ENCODE measurements at regions not wholly inside any gene's neighbourhood (a gene's known extent, or its start where the extent isn't known, plus 50 kb on each side); places are given as distances from the start of the nearest gene placed in this dataset.
A peak's percentile ranks its signal among the peaks of the same experiment; 100 is the strongest.
"Not testable (repeated sequence)": the region's sequence is repeated elsewhere in the genome, so short reads cannot be mapped to it uniquely, and the experiment has no call there.

DNA sequence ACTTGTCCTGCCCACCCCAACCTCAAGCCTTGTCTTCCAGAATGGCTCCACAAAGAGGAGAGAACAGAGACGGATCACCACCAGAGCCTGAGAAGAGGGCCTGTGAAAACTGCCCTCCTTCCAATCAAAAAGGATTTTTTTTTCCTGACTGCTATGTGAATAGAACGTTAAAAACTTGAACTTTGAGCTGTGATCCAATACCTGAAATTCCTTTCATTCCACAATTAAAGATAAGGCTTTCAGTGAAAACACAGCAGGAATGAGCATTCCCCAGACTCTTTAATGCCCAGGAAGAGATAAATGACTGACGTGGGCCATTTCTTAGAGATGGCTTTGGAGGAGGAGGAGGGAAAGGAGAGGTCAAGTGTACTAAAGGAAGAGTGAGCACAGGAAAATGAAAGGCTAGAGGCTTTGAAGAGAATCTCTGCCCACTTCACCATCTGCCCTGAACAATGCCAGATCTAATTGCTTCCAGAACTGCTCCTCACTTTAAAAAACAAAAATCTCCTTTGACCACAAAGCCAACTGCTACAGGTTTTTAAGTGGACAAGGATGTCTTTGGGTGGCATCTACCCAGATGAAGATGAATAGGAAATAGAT, 177.9 kb upstream of the MAP3K1 start:
- WGBS = 48% methylated on average over 3 of the region's 3 CpGs
- Histone ChIP-seq H3K27me3 (no peaks in the 10 kb centered on the region), H3K27ac (peak overlapping the region; percentile 80), H3K9me3 (no peaks in the 10 kb centered on the region), H3K36me3 (no peaks in the 10 kb centered on the region), H3K4me3 (no peak overlapping the region), H3K4me1 (peaks cover 48% of the 10 kb centered on the region)
- DNase-seq (ENCODE audit: low spot score in 2 of 2) = no peak
- TF ChIP-seq, protein P1, sequence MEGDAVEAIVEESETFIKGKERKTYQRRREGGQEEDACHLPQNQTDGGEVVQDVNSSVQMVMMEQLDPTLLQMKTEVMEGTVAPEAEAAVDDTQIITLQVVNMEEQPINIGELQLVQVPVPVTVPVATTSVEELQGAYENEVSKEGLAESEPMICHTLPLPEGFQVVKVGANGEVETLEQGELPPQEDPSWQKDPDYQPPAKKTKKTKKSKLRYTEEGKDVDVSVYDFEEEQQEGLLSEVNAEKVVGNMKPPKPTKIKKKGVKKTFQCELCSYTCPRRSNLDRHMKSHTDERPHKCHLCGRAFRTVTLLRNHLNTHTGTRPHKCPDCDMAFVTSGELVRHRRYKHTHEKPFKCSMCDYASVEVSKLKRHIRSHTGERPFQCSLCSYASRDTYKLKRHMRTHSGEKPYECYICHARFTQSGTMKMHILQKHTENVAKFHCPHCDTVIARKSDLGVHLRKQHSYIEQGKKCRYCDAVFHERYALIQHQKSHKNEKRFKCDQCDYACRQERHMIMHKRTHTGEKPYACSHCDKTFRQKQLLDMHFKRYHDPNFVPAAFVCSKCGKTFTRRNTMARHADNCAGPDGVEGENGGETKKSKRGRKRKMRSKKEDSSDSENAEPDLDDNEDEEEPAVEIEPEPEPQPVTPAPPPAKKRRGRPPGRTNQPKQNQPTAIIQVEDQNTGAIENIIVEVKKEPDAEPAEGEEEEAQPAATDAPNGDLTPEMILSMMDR (IDR thresholded peaks at IDR 0.05) = no peak
- TF ChIP-seq POLR2A (IDR thresholded peaks at IDR 0.05) = no peak
- TF ChIP-seq POLR2AphosphoS5 (IDR thresholded peaks at IDR 0.05) = no peak
- no peak for TF ChIP-seq EP300 (IDR thresholded peaks at IDR 0.05)

DNA sequence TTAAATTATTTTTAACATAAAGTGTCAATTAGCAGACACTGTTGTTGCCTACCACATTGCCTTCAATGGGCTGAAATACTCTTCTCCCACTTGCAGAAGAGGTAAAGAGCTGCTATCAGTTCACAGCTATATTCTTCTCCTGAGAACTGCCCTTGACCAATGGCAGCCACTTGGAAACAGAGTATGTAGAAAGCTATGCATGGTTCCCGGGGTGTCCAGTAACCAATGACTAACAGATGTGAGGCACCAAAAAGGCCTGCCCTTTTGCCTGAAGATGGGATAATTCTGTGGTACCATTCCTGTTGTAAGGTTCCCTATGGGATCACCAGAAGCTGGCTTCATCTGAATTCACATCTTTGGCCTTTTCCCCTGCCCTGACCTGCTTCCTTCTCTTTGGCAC, 181.4 kb upstream of the MAP3K1 start:
- H3K4me3 ChIP-seq = no peak overlapping the region
- H3K4me1 ChIP-seq = peaks cover 19% of the 10 kb centered on the region
- no peaks in the 10 kb centered on the region for H3K9me3 ChIP-seq
- H3K36me3 ChIP-seq = no peaks in the 10 kb centered on the region
- DNase-seq (ENCODE audit: low spot score in 2 of 2) = no peak
- no peak overlapping the region for H3K27ac ChIP-seq
- TF ChIP-seq, protein P1 (IDR thresholded peaks at IDR 0.05) = no peak
- TF ChIP-seq POLR2A (IDR thresholded peaks at IDR 0.05) = no peak
- no peak for TF ChIP-seq EP300 (IDR thresholded peaks at IDR 0.05)
- TF ChIP-seq POLR2AphosphoS5 (IDR thresholded peaks at IDR 0.05) = no peak
- 100% methylated on average over 1 of the region's 1 CpG for WGBS
- H3K27me3 ChIP-seq = no peaks in the 10 kb centered on the region

DNA sequence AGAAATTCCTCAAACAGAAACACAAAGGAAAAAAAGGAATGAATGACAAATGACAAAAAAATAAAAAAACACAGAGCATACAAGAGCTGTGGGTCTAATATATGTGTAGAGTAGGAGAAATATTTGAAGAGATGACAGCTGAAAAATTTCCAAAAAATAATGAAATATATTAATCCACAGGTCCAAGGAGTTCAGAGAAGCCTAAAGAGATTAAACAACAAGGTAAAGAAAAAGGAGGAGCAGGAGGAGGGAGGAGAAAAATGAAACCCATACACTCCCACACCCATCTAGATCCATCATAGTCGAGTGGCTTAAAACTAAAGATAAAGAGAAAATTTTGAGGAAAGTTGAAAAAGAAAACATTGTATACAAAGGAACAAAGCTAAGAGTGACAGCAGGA, 182.4 kb upstream of the MAP3K1 start:
- Histone ChIP-seq H3K4me1 (peaks cover 11% of the 10 kb centered on the region), H3K27me3 (no peaks in the 10 kb centered on the region), H3K36me3 (no peaks in the 10 kb centered on the region), H3K9me3 (no peaks in the 10 kb centered on the region), H3K27ac (no peak overlapping the region), H3K4me3 (no peak overlapping the region)
- TF ChIP-seq POLR2A (IDR thresholded peaks at IDR 0.05) (no peak), EP300 (IDR thresholded peaks at IDR 0.05) (no peak), POLR2AphosphoS5 (IDR thresholded peaks at IDR 0.05) (no peak)
- TF ChIP-seq, protein P1 (IDR thresholded peaks at IDR 0.05) = no peak
- no peak for DNase-seq (ENCODE audit: low spot score in 2 of 2)
- 96% methylated on average over 1 of the region's 1 CpG for WGBS

DNA sequence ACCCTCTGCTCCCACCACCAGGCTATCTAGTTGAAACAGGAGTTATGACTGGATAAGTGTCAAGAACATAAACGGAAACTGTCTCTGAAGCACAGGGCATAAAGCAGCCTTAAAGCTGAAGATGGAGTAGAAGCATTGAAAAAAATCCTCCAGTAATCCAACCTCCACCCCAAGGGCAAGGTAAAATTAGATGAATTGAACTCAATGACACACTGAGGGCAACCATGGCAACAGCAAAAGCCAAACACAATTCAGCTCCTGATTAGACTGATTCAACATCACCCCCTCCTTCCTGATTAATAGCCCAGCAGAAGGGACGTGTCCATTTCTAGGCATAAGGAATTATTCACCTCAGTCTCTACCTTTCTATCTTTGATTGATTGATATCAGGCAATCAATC, 183.2 kb upstream of the MAP3K1 start:
- no peak overlapping the region for H3K27ac ChIP-seq
- H3K4me3 ChIP-seq = no peak overlapping the region
- WGBS = 51% methylated on average over 2 of the region's 2 CpGs
- peaks cover 3% of the 10 kb centered on the region for H3K9me3 ChIP-seq
- H3K4me1 ChIP-seq = peaks cover 4% of the 10 kb centered on the region
- H3K36me3 ChIP-seq = no peaks in the 10 kb centered on the region
- DNase-seq (ENCODE audit: low spot score in 2 of 2) = no peak
- TF ChIP-seq EP300 (IDR thresholded peaks at IDR 0.05) = no peak
- TF ChIP-seq, protein P1 (IDR thresholded peaks at IDR 0.05) = no peak
- TF ChIP-seq POLR2A (IDR thresholded peaks at IDR 0.05) = no peak
- TF ChIP-seq POLR2AphosphoS5 (IDR thresholded peaks at IDR 0.05) = no peak
- H3K27me3 ChIP-seq = no peaks in the 10 kb centered on the region

DNA sequence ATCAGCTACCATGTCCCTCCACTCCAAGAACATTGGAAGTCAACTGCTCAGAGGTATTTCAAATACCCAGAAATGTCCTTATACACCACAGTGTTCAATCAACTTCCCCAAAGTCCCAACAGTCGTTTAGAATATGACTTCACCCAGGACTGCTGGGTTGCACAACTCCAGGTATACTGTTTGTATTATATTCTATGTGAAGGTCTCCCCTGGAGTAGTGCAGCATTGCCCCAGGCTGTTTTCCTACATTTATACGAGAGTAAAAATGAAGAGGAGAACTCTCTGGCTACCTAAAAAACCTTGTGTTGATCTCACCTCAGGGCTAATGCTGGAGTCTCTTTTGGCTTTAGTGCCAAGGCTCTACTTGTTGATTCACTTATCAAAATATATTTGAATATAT, 183.6 kb upstream of the MAP3K1 start:
- Histone ChIP-seq H3K27me3 (no peaks in the 10 kb centered on the region), H3K9me3 (peaks cover 4% of the 10 kb centered on the region), H3K4me3 (no peak overlapping the region), H3K36me3 (no peaks in the 10 kb centered on the region), H3K27ac (no peak overlapping the region), H3K4me1 (no peaks in the 10 kb centered on the region)
- no peak for DNase-seq (ENCODE audit: low spot score in 2 of 2)
- TF ChIP-seq EP300 (IDR thresholded peaks at IDR 0.05) (no peak), POLR2AphosphoS5 (IDR thresholded peaks at IDR 0.05) (no peak), POLR2A (IDR thresholded peaks at IDR 0.05) (no peak)
- TF ChIP-seq, protein P1 (IDR thresholded peaks at IDR 0.05) = no peak
- 42% methylated on average over 2 of the region's 2 CpGs for whole genome bisulfite sequencing

DNA sequence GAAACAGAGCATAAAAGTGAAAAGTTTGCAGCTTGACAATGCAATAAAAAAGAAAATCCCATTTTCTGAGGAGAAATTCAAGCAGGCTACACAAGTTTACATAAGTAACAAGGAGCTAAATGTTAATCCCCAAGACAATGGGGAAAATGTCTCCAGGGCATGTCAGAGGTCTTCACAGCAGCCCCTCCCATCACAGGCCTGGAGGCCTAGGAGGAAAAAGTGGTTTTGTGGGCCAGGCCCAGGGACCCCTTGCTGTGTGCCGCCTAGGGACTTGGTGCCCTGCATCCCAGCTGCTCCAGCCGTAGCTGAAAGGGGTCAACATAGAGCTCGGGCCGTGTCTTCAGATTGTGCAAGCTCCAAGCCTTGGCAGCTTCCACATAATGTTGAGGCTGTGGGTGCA, 186.7 kb upstream of the MAP3K1 start:
- DNase-seq (ENCODE audit: low spot score in 2 of 2); H3K4me3 ChIP-seq; H3K36me3 ChIP-seq; H3K27ac ChIP-seq; H3K27me3 ChIP-seq; H3K9me3 ChIP-seq; H3K4me1 ChIP-seq: not testable (repeated sequence)
- 93% methylated on average over 4 of the region's 4 CpGs for WGBS

Data from suprapubic skin (tissue), 4 donors.